Psoas muscle (tissue), 7 donors: ENCODE measurements at regions not wholly inside any gene's neighbourhood (a gene's known extent, or its start where the extent isn't known, plus 50 kb on each side); places are given as distances from the start of the nearest gene placed in this dataset.

Experiments used
- ATAC-seq, 4 donors: fragments of 200-7000 bp; cut with Tn5 transposase; one replicate each; pipeline ENCODE4 v1.9.1; 2020; ENCODE audit warnings: moderate library complexity in 3 of 4, mild to moderate bottlenecking in 2 of 4
- DNase-seq, 2 donors: peaks; one replicate each; pipeline ENCODE4 v3.0.0-alpha.2; 2020
- H3K27ac ChIP-seq: fragments of 200-600 bp; one replicate; pipeline ENCODE4 v1.8.0; 2022
- H3K27me3 ChIP-seq, 3 donors: fragments of 200-600 bp in 1 of 3; one replicate each; pipeline versions ENCODE4 v1.6.1 to v1.8.0; 2013 to 2022; ENCODE audit warnings: low read length in 2 of 3, mild to moderate bottlenecking in 2 of 3, moderate library complexity in 1 of 3; ENCODE audit not compliant: insufficient read depth in 3 of 3
- H3K36me3 ChIP-seq, 2 donors: fragments of 200-600 bp in 1 of 2; one replicate each; pipeline versions ENCODE4 v1.6.1 to v1.8.0; 2013 to 2022; ENCODE audit warnings: low read depth in 1 of 2, mild to moderate bottlenecking in 1 of 2, moderate library complexity in 1 of 2; ENCODE audit not compliant: insufficient read depth in 1 of 2
- H3K4me1 ChIP-seq: fragments of 200-600 bp; one replicate; pipeline ENCODE4 v1.8.0; 2022
- H3K4me3 ChIP-seq: fragments of 200-600 bp; one replicate; pipeline ENCODE4 v1.8.0; 2022; ENCODE audit warnings: mild to moderate bottlenecking
- H3K9me3 ChIP-seq: fragments of 200-600 bp; one replicate; pipeline ENCODE4 v1.8.0; 2022
- WGBS, 3 donors: extraction: QIAGEN DNeasy Blood & Tissue Kit; methylation state at CpG; one replicate each; pipeline versions ENCODE4 v1.1.6 to v1.1.7; 2013; 5-methylcytosine and 5-hydroxymethylcytosine counted together
- intact Hi-C, 2 donors: fragments of 100-400 bp; cut with DNase I; formaldehyde crosslinking; loops; one replicate each; pipeline versions ENCODE4 v1.11.0 to v1.14.2; 2022
- TF ChIP-seq, protein P1 (sequence below): fragments of 200-600 bp; IDR thresholded peaks from one replicate; pipeline ENCODE4 v1.8.0; 2022; ENCODE audit warnings: antibody characterized with exemption
- donor health status: healthy with polysubstance abuse.
- donor health status: DM: no; HTN: no; CAD: no; lungs with moderate emphysema.
- donor health status: Bipolar disorder and iron deficiency.
- donor health status: healthy.
- donor health status: DM: yes; HTN: yes; CAD: no.
- donor health status: DM: no; HTN: no; CAD: no.
- donor health status: DM: yes; HTN: yes; CAD: no.

DNA sequence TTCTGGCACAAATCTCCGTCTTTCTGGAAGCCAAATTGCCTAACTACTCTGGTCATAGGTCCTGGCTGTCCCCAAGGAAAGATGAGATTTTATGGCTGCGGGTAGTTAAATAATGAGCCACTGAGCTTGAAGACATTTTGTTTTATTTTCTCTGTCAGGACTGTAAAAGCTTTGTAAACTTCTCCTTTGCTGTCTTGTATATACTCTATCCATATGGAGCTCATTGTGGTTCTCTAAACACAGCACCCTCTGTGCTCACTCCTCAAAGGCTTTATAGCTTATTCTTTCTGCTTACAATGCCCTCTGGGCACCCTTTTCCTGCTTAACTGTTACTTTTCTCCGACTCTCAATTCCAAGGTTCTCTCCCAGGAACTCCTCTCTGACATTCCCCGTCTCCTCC lies 209.1 kb downstream of the CMPK2 start:
- no peaks in the 10 kb centered on the region for H3K9me3 ChIP-seq
- no peaks in the 10 kb centered on the region for H3K27me3 ChIP-seq
- no peak for ATAC-seq
- no peak overlapping the region for H3K27ac ChIP-seq
- WGBS, 3 donors: 73 to 79% (median 74%) methylated on average over 4 of the region's 4 CpGs
- TF ChIP-seq, protein P1, sequence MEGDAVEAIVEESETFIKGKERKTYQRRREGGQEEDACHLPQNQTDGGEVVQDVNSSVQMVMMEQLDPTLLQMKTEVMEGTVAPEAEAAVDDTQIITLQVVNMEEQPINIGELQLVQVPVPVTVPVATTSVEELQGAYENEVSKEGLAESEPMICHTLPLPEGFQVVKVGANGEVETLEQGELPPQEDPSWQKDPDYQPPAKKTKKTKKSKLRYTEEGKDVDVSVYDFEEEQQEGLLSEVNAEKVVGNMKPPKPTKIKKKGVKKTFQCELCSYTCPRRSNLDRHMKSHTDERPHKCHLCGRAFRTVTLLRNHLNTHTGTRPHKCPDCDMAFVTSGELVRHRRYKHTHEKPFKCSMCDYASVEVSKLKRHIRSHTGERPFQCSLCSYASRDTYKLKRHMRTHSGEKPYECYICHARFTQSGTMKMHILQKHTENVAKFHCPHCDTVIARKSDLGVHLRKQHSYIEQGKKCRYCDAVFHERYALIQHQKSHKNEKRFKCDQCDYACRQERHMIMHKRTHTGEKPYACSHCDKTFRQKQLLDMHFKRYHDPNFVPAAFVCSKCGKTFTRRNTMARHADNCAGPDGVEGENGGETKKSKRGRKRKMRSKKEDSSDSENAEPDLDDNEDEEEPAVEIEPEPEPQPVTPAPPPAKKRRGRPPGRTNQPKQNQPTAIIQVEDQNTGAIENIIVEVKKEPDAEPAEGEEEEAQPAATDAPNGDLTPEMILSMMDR: no peak
- H3K36me3 ChIP-seq: no peaks in the 10 kb centered on the region
- H3K4me3 ChIP-seq: no peak overlapping the region
- intact Hi-C loops: no loop called here
- H3K4me1 ChIP-seq: peaks cover 12% of the 10 kb centered on the region
- no peak for DNase-seq

GRCh38 chr2:6657136-6657535 lies 208.6 kb downstream of the CMPK2 start:
- Histone ChIP-seq H3K9me3 (no peaks in the 10 kb centered on the region), H3K36me3 (no peaks in the 10 kb centered on the region), H3K27ac (no peak overlapping the region), H3K27me3 (no peaks in the 10 kb centered on the region), H3K4me1 (peaks cover 12% of the 10 kb centered on the region), H3K4me3 (no peak overlapping the region)
- no peak for ATAC-seq
- intact Hi-C loops: no loop called here
- DNase-seq: no peak
- WGBS, 3 donors: 50 to 64% (median 50%) methylated on average over 5 of the region's 5 CpGs
- TF ChIP-seq, protein P1: no peak

- 52 to 80% (median 65%) methylated on average over 5 of the region's 5 CpGs for WGBS, 3 donors
- H3K27ac ChIP-seq: no peak overlapping the region
- no peak for ATAC-seq
These were observed 207.9 kb downstream of the CMPK2 start for GRCh38 chr2:6657855-6658254.

GRCh38 chr2:6664332-6665061 lies 201.2 kb downstream of the CMPK2 start:
- no peaks in the 10 kb centered on the region for H3K27me3 ChIP-seq
- DNase-seq: no peak
- ATAC-seq: peak; percentile 48 to 71 (median 64)
- H3K36me3 ChIP-seq: no peaks in the 10 kb centered on the region
- peaks cover 6% of the 10 kb centered on the region for H3K4me1 ChIP-seq
- peak overlapping the region; percentile 24 for H3K4me3 ChIP-seq
- WGBS, 3 donors: 35 to 44% (median 39%) methylated on average over 7 of the region's 7 CpGs
- peak overlapping the region; percentile 82 for H3K27ac ChIP-seq
- H3K9me3 ChIP-seq: no peaks in the 10 kb centered on the region
- TF ChIP-seq, protein P1: no peak
- intact Hi-C loops: no loop called here

More at GRCh38 chr2:6657855-6658254, 207.9 kb downstream of the CMPK2 start:
- Histone ChIP-seq H3K9me3 (no peaks in the 10 kb centered on the region), H3K36me3 (no peaks in the 10 kb centered on the region), H3K4me3 (no peak overlapping the region), H3K4me1 (peaks cover 10% of the 10 kb centered on the region), H3K27me3 (no peaks in the 10 kb centered on the region)
- TF ChIP-seq, protein P1: no peak
- intact Hi-C loops: no loop called here
- no peak for DNase-seq
